Lower leg skin (tissue), 3 donors: ENCODE measurements at regions not wholly inside any gene's neighbourhood (a gene's known extent, or its start where the extent isn't known, plus 50 kb on each side); places are given as distances from the start of the nearest gene placed in this dataset.

ENCODE experiments used
- POLR2A ChIP-seq, 2 donors: fragments of 450-650 bp; IDR thresholded peaks; one replicate each; pipeline ENCODE4 v1.6.1; 2016 to 2017; ENCODE audit warnings: antibody characterized with exemption in 2 of 2, mild to moderate bottlenecking in 1 of 2, moderate library complexity in 1 of 2
- TF ChIP-seq, protein P1 (sequence below), 3 donors: fragments of 450-650 bp; IDR thresholded peaks; one replicate each; pipeline ENCODE4 v1.5.1; 2016; ENCODE audit warnings: antibody characterized with exemption in 3 of 3, mild to moderate bottlenecking in 3 of 3, moderate library complexity in 2 of 3

DNA sequence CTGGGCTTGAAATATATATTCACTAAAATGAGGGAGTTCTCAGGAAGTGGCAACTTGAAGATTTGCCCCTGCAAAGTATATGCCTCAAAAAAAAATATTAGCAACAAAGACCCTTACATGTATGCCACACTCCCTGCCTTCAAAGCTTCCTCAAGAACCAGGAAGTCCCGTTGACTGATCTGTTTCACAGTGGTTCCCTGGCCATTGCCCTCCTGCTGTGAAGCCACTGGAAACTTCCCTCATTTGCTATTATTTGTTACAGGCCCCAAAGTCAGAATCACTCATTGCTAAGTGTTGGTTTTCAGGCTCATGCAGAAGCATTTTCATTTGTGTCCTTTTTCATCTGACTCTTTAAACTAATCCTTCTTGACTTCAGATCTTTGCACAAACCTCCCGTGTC is 421.5 kb downstream of the ZNF521 start:
- TF ChIP-seq, protein P1, sequence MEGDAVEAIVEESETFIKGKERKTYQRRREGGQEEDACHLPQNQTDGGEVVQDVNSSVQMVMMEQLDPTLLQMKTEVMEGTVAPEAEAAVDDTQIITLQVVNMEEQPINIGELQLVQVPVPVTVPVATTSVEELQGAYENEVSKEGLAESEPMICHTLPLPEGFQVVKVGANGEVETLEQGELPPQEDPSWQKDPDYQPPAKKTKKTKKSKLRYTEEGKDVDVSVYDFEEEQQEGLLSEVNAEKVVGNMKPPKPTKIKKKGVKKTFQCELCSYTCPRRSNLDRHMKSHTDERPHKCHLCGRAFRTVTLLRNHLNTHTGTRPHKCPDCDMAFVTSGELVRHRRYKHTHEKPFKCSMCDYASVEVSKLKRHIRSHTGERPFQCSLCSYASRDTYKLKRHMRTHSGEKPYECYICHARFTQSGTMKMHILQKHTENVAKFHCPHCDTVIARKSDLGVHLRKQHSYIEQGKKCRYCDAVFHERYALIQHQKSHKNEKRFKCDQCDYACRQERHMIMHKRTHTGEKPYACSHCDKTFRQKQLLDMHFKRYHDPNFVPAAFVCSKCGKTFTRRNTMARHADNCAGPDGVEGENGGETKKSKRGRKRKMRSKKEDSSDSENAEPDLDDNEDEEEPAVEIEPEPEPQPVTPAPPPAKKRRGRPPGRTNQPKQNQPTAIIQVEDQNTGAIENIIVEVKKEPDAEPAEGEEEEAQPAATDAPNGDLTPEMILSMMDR (IDR thresholded peaks at IDR 0.05), result no peak
- TF ChIP-seq POLR2A (IDR thresholded peaks at IDR 0.05), result no peak
